ENCODE measurements at regions not wholly inside any gene's neighbourhood (a gene's known extent, or its start where the extent isn't known, plus 50 kb on each side); places are given as distances from the start of the nearest gene placed in this dataset.

DNA sequence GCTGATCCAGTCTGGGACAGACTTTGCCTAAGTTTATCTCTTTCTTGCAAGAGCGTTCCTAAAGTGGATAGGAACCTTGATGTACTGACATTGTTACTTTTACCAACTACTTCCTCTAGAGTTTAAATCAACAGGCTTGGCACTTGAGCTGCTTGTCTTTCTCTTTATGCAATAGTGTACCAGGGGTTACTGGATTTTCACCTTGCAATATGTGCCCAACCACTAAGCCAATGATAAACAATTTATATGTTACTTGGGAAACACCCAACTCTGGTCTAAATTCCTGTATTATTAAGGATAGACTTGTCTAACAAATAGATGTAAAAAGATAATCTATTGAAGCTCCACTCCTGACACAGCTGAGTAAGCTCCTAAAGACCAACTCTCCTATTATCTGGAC is 470.2 kb downstream of the SH2D4B start:
- Histone ChIP-seq H3K27ac (no peak overlapping the region), H3K4me1 (no peaks in the 10 kb centered on the region), H3K36me3 (no peaks in the 10 kb centered on the region), H3K4me3 (no peak overlapping the region), H3K9me3 (no peaks in the 10 kb centered on the region), H3K27me3 (no peaks in the 10 kb centered on the region)
- TF ChIP-seq, protein P1, sequence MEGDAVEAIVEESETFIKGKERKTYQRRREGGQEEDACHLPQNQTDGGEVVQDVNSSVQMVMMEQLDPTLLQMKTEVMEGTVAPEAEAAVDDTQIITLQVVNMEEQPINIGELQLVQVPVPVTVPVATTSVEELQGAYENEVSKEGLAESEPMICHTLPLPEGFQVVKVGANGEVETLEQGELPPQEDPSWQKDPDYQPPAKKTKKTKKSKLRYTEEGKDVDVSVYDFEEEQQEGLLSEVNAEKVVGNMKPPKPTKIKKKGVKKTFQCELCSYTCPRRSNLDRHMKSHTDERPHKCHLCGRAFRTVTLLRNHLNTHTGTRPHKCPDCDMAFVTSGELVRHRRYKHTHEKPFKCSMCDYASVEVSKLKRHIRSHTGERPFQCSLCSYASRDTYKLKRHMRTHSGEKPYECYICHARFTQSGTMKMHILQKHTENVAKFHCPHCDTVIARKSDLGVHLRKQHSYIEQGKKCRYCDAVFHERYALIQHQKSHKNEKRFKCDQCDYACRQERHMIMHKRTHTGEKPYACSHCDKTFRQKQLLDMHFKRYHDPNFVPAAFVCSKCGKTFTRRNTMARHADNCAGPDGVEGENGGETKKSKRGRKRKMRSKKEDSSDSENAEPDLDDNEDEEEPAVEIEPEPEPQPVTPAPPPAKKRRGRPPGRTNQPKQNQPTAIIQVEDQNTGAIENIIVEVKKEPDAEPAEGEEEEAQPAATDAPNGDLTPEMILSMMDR (IDR thresholded peaks at IDR 0.05): no peak
- TF ChIP-seq POLR2A (IDR thresholded peaks at IDR 0.05): no peak
- DNase-seq: no peak

DNA sequence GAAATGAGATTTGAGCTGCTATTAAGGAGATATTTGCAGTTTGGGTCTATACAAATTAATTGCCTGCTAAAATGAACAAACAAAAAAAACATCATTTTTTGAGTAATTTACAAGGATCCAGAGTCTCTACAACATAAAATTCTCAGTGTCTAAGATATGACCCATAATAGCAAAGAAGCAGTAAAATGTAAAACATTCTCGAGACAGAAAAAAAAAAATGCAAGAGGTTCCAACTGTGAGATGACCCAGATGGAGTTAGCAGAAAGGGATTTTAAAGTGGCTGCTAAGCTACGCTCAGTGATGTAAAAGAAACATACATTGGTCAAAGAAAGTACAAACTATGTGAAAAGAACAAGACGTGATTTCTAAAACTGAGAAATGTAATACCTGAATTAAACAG is 471.0 kb downstream of the SH2D4B start:
- DNase-seq: no peak
- Histone ChIP-seq H3K27me3 (no peaks in the 10 kb centered on the region), H3K36me3 (no peaks in the 10 kb centered on the region), H3K9me3 (no peaks in the 10 kb centered on the region), H3K4me3 (no peak overlapping the region), H3K4me1 (no peaks in the 10 kb centered on the region), H3K27ac (no peak overlapping the region)
- no peak for TF ChIP-seq POLR2A (IDR thresholded peaks at IDR 0.05)
- TF ChIP-seq, protein P1 (IDR thresholded peaks at IDR 0.05): no peak

DNA sequence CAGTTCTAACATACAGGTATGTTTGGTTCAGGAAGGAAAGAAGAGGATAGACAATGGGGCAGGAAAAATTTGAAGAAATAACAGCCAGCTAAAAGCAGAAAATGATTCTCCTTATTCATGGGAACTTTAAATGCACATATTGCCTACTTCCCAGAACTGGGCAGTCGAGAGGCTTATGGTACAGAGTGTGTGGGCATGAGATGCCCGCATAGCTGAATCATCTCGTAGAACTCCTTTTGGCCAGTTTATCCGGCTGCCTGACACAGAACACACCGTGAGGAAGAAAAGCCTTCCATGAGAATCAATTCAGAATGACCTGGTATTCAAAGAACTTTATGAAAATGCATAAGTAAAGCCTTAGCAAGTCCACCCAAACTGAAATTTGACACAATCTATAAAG is 471.6 kb downstream of the SH2D4B start:
- Histone ChIP-seq H3K9me3 (no peaks in the 10 kb centered on the region), H3K27ac (no peak overlapping the region), H3K4me3 (no peak overlapping the region), H3K36me3 (no peaks in the 10 kb centered on the region), H3K4me1 (no peaks in the 10 kb centered on the region), H3K27me3 (no peaks in the 10 kb centered on the region)
- no peak for DNase-seq
- no peak for TF ChIP-seq POLR2A (IDR thresholded peaks at IDR 0.05)
- TF ChIP-seq, protein P1 (IDR thresholded peaks at IDR 0.05): no peak

DNA sequence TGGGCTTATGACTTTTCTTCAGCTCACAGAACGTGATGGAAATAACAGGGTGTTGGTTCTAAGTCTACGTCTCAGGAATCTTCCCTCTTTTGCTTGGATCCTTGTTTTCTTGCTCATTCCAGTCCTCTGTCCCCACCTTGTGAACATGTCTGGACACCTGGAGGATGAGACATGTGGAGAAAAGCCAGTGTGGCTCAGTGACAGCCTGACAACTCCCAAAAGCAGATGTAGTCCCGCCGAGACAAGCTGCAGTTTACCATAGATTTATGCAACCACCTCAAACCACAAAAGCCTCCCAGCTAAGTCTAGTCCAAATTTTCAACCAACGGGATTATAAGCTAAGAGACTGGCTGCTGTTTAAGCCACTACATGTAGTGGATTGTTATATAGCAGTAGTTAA is 476.1 kb downstream of the SH2D4B start:
- Histone ChIP-seq H3K4me3 (no peak overlapping the region), H3K27ac (no peak overlapping the region), H3K9me3 (no peaks in the 10 kb centered on the region), H3K4me1 (no peaks in the 10 kb centered on the region), H3K36me3 (no peaks in the 10 kb centered on the region), H3K27me3 (no peaks in the 10 kb centered on the region)
- TF ChIP-seq, protein P1 (IDR thresholded peaks at IDR 0.05): no peak
- TF ChIP-seq POLR2A (IDR thresholded peaks at IDR 0.05): no peak
- no peak for DNase-seq

DNA sequence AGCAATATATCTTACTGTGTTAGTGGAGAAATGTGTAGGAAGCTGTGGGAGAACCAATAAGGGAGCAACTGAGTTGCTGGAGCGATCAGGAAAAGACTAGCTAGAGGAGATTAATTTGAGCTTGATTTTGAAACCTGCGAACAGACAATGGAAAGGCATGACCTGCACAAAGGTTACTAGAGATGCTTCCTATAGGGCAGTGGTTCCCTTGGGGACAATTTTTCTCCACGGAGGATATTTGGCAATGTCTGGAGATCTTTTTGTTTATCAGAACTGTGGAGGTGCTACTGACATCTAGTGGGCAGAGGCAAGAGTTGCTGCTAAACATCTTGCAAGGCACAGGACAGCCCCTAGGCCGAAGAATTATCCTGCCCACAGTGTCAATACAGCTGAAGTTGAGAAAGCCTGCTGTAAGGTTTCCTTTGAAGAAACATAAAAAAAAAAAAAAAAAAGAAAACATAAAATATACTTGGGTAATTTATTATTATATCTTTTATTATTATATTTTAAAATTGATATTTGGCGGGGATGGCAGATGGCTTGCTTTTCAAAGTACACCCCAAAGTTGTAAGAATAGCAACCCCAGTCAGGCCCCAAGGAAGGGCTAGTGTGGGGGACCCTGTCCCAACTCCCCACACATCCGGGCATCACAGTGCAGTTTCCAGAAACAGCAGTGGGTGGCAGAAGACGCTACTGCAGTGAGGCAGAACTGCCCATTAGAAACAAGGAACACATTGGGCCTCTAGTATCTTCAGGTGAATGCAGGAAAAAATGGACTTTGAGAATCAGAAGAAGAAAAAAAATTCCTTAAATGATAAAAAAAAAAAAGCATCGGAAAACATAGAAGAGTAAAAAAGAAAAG is 481.6 kb downstream of the SH2D4B start:
- no peak overlapping the region for H3K4me3 ChIP-seq
- DNase-seq: no peak
- no peaks in the 10 kb centered on the region for H3K4me1 ChIP-seq
- TF ChIP-seq POLR2A (IDR thresholded peaks at IDR 0.05): no peak
- TF ChIP-seq, protein P1 (IDR thresholded peaks at IDR 0.05): peak in 4 of 6 experiments; percentile 34 to 61 (median 48)
- H3K27me3 ChIP-seq: no peaks in the 10 kb centered on the region
- no peaks in the 10 kb centered on the region for H3K9me3 ChIP-seq
- no peaks in the 10 kb centered on the region for H3K36me3 ChIP-seq
- H3K27ac ChIP-seq: no peak overlapping the region
